Liver (tissue), 3 donors: ENCODE measurements at regions not wholly inside any gene's neighbourhood (a gene's known extent, or its start where the extent isn't known, plus 50 kb on each side); places are given as distances from the start of the nearest gene placed in this dataset.

Experiments
- EGR1 ChIP-seq, 2 donors: IDR thresholded peaks; 2 replicates each; pipeline ENCODE4 v1.6.1; 2016 to 2018; ENCODE audit warnings: antibody characterized with exemption in 2 of 2, low read depth in 2 of 2
- FOXA1 ChIP-seq: IDR thresholded peaks from 2 replicates; pipeline ENCODE4 v1.6.1; 2016; ENCODE audit warnings: antibody characterized with exemption
- GABPA ChIP-seq, 2 donors: IDR thresholded peaks in 1 of 2; conservative IDR thresholded peaks in 1 of 2; 2 replicates each; pipeline ENCODE4 v1.6.1; 2016; ENCODE audit warnings: antibody characterized with exemption in 2 of 2, mild to moderate bottlenecking in 1 of 2, moderate library complexity in 1 of 2
- JUND ChIP-seq, 2 donors: IDR thresholded peaks; 2 replicates each; pipeline ENCODE4 v1.6.1; 2016; ENCODE audit warnings: antibody characterized with exemption in 2 of 2
- RAD21 ChIP-seq, 2 donors: IDR thresholded peaks; 2 replicates each; pipeline ENCODE4 v1.6.1; 2016; ENCODE audit warnings: antibody characterized with exemption in 2 of 2, mild to moderate bottlenecking in 2 of 2
- TAF1 ChIP-seq: conservative IDR thresholded peaks from 2 replicates; pipeline ENCODE4 v1.6.1; 2016; ENCODE audit warnings: antibody characterized with exemption, mild to moderate bottlenecking
- YY1 ChIP-seq: IDR thresholded peaks from 2 replicates; pipeline ENCODE4 v1.6.1; 2016; ENCODE audit warnings: antibody characterized with exemption, mild to moderate bottlenecking
- TF ChIP-seq, protein P1 (sequence below): fragments of 150-350 bp; IDR thresholded peaks from 2 replicates; pipeline ENCODE4 v1.5.1; 2017; ENCODE audit warnings: improper control_type of control experiment, low read depth, low read length; ENCODE audit not compliant: missing input control
- TF ChIP-seq, protein P2 (sequence below): IDR thresholded peaks from 2 replicates; pipeline ENCODE4 v1.6.1; 2016; ENCODE audit warnings: antibody characterized with exemption
- TF ChIP-seq, protein P3 (sequence below): IDR thresholded peaks from 2 replicates; pipeline ENCODE4 v1.6.1; 2016; ENCODE audit warnings: antibody characterized with exemption
- TF ChIP-seq, protein P4 (sequence below): IDR thresholded peaks from 2 replicates; pipeline ENCODE4 v1.6.1; 2016; ENCODE audit warnings: antibody characterized with exemption, mild to moderate bottlenecking
- donor health status: healthy.
- donor health status: healthy.

DNA sequence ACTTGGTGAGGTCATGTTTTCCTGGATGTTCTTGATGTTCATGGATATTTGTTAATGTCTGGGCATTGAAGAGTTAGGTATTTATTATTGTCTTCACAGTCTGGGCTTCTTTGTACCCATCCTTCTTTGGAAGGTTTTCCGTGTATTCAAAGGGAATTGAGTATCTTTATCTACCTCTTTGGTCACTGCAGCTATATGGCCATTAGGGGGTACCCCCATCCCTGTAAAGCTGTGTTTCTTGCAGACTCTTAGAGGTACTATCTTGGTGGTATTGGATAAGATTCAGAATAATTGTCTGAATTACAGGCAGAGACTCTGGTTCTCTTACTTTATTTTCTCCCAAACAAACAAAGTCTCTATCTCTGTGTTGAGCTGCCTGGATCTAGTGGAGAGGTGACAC, 401.6 kb upstream of the FSIP2 start:
- TF ChIP-seq, protein P1, sequence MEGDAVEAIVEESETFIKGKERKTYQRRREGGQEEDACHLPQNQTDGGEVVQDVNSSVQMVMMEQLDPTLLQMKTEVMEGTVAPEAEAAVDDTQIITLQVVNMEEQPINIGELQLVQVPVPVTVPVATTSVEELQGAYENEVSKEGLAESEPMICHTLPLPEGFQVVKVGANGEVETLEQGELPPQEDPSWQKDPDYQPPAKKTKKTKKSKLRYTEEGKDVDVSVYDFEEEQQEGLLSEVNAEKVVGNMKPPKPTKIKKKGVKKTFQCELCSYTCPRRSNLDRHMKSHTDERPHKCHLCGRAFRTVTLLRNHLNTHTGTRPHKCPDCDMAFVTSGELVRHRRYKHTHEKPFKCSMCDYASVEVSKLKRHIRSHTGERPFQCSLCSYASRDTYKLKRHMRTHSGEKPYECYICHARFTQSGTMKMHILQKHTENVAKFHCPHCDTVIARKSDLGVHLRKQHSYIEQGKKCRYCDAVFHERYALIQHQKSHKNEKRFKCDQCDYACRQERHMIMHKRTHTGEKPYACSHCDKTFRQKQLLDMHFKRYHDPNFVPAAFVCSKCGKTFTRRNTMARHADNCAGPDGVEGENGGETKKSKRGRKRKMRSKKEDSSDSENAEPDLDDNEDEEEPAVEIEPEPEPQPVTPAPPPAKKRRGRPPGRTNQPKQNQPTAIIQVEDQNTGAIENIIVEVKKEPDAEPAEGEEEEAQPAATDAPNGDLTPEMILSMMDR, result no peak
- no peak for TF ChIP-seq FOXA1
- no peak for TF ChIP-seq GABPA (IDR thresholded peaks at IDR 0.05 in 1 of 2, conservative IDR thresholded peaks at IDR 0.05 in 1 of 2)
- TF ChIP-seq, protein P2, sequence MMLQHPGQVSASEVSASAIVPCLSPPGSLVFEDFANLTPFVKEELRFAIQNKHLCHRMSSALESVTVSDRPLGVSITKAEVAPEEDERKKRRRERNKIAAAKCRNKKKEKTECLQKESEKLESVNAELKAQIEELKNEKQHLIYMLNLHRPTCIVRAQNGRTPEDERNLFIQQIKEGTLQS, result no peak
- TF ChIP-seq TAF1, result no peak
- no peak for TF ChIP-seq EGR1 (IDR thresholded peaks at IDR 0.05; ENCODE audit: low read depth in 2 of 2)
- TF ChIP-seq, protein P3, sequence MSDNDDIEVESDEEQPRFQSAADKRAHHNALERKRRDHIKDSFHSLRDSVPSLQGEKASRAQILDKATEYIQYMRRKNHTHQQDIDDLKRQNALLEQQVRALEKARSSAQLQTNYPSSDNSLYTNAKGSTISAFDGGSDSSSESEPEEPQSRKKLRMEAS, result no peak
- no peak for TF ChIP-seq RAD21 (IDR thresholded peaks at IDR 0.05)
- TF ChIP-seq JUND (IDR thresholded peaks at IDR 0.05), result no peak
- TF ChIP-seq, protein P4, sequence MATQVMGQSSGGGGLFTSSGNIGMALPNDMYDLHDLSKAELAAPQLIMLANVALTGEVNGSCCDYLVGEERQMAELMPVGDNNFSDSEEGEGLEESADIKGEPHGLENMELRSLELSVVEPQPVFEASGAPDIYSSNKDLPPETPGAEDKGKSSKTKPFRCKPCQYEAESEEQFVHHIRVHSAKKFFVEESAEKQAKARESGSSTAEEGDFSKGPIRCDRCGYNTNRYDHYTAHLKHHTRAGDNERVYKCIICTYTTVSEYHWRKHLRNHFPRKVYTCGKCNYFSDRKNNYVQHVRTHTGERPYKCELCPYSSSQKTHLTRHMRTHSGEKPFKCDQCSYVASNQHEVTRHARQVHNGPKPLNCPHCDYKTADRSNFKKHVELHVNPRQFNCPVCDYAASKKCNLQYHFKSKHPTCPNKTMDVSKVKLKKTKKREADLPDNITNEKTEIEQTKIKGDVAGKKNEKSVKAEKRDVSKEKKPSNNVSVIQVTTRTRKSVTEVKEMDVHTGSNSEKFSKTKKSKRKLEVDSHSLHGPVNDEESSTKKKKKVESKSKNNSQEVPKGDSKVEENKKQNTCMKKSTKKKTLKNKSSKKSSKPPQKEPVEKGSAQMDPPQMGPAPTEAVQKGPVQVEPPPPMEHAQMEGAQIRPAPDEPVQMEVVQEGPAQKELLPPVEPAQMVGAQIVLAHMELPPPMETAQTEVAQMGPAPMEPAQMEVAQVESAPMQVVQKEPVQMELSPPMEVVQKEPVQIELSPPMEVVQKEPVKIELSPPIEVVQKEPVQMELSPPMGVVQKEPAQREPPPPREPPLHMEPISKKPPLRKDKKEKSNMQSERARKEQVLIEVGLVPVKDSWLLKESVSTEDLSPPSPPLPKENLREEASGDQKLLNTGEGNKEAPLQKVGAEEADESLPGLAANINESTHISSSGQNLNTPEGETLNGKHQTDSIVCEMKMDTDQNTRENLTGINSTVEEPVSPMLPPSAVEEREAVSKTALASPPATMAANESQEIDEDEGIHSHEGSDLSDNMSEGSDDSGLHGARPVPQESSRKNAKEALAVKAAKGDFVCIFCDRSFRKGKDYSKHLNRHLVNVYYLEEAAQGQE, result no peak
- TF ChIP-seq YY1, result no peak
